ENCODE measurements at regions not wholly inside any gene's neighbourhood (a gene's known extent, or its start where the extent isn't known, plus 50 kb on each side); places are given as distances from the start of the nearest gene placed in this dataset.
"Not testable (repeated sequence)": the region's sequence is repeated elsewhere in the genome, so short reads cannot be mapped to it uniquely, and the experiment has no call there.

- Mint-ChIP-seq H3K4me3 (ENCODE audit: unreplicated experiment) (no peak overlapping the region), H3K27ac (ENCODE audit: unreplicated experiment) (no peak overlapping the region), H3K36me3 (ENCODE audit: unreplicated experiment) (peaks cover 3% of the 10 kb centered on the region), H3K4me1 (ENCODE audit: unreplicated experiment) (no peaks in the 10 kb centered on the region), H3K9me3 (ENCODE audit: unreplicated experiment) (peaks cover 4% of the 10 kb centered on the region), H3K27me3 (ENCODE audit: unreplicated experiment) (no peaks in the 10 kb centered on the region)
- TF ChIP-seq CTCF (IDR thresholded peaks at IDR 0.05) = no peak
- DNase-seq (ENCODE audit: extremely low spot score, unreplicated experiment) = no peak
Measured at GRCh38 chr7:41559426-41559825, 143.5 kb downstream of the INHBA start.

DNA sequence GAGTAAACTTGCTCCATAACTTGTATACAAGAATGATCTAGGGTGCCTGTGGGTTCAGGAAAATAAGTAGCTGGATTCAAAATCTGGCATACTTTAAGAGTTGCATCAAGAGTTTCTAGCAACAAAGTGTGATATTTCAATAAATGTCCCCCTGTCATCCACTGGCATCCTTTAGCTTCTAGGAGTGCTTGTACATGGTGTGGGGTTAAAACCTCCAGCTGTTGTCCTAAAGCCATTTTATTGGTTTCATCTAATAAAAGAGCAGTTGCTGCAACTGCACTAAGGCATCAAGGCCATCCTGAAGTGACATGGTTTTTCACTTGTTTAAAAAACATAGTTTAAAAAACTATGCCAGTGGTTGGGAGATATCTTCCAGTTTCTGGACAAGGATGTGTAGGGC is 148.4 kb downstream of the INHBA start:
- H3K4me3 Mint-ChIP-seq (ENCODE audit: unreplicated experiment) = no peak overlapping the region
- no peak for TF ChIP-seq CTCF (IDR thresholded peaks at IDR 0.05)
- no peaks in the 10 kb centered on the region for H3K4me1 Mint-ChIP-seq (ENCODE audit: unreplicated experiment)
- H3K27me3 Mint-ChIP-seq (ENCODE audit: unreplicated experiment) = no peaks in the 10 kb centered on the region
- H3K36me3 Mint-ChIP-seq (ENCODE audit: unreplicated experiment) = peaks cover 3% of the 10 kb centered on the region
- H3K9me3 Mint-ChIP-seq (ENCODE audit: unreplicated experiment) = no peaks in the 10 kb centered on the region
- no peak for DNase-seq (ENCODE audit: extremely low spot score, unreplicated experiment)
- H3K27ac Mint-ChIP-seq (ENCODE audit: unreplicated experiment) = no peak overlapping the region

DNA sequence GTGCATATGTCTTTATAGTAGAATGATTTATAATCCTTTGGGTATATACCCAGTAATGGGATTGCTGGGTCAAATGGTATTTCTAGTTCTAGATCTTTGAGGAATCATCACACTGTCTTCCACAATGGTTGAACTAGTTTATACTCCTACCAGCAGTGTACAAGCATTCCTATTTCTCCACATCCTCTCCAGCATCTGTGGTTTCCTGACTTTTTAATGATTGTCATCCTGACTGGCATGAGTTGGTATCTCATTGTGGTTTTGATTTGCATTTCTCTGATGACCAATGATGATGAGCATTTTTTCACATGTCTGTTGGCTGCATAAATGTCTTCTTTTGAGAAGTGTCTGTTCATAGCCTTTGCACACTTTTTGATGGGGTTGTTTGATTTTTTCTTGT is 152.8 kb downstream of the INHBA start:
- H3K9me3 Mint-ChIP-seq (ENCODE audit: unreplicated experiment); H3K27me3 Mint-ChIP-seq (ENCODE audit: unreplicated experiment); H3K27ac Mint-ChIP-seq (ENCODE audit: unreplicated experiment); H3K36me3 Mint-ChIP-seq (ENCODE audit: unreplicated experiment); DNase-seq (ENCODE audit: extremely low spot score, unreplicated experiment); H3K4me1 Mint-ChIP-seq (ENCODE audit: unreplicated experiment); H3K4me3 Mint-ChIP-seq (ENCODE audit: unreplicated experiment): not testable (repeated sequence)

GRCh38 chr7:41544241-41544640 is 158.6 kb downstream of the INHBA start:
- no peaks in the 10 kb centered on the region for H3K27me3 Mint-ChIP-seq (ENCODE audit: unreplicated experiment)
- no peak for DNase-seq (ENCODE audit: extremely low spot score, unreplicated experiment)
- H3K4me1 Mint-ChIP-seq (ENCODE audit: unreplicated experiment) = peaks cover 4% of the 10 kb centered on the region
- no peaks in the 10 kb centered on the region for H3K9me3 Mint-ChIP-seq (ENCODE audit: unreplicated experiment)
- H3K27ac Mint-ChIP-seq (ENCODE audit: unreplicated experiment) = no peak overlapping the region
- H3K4me3 Mint-ChIP-seq (ENCODE audit: unreplicated experiment) = no peak overlapping the region
- TF ChIP-seq CTCF (IDR thresholded peaks at IDR 0.05) = no peak
- no peaks in the 10 kb centered on the region for H3K36me3 Mint-ChIP-seq (ENCODE audit: unreplicated experiment)

- Mint-ChIP-seq H3K27ac (ENCODE audit: unreplicated experiment) (no peak overlapping the region), H3K4me3 (ENCODE audit: unreplicated experiment) (no peak overlapping the region), H3K36me3 (ENCODE audit: unreplicated experiment) (no peaks in the 10 kb centered on the region), H3K9me3 (ENCODE audit: unreplicated experiment) (no peaks in the 10 kb centered on the region), H3K27me3 (ENCODE audit: unreplicated experiment) (no peaks in the 10 kb centered on the region), H3K4me1 (ENCODE audit: unreplicated experiment) (peaks cover 13% of the 10 kb centered on the region)
- DNase-seq (ENCODE audit: extremely low spot score, unreplicated experiment) = no peak
- TF ChIP-seq CTCF (IDR thresholded peaks at IDR 0.05) = no peak
Measured at GRCh38 chr7:41540601-41541000, 162.3 kb downstream of the INHBA start.

Measured in osteocyte (in vitro differentiated cells).